Smooth muscle cell (in vitro differentiated cells): ENCODE measurements at regions not wholly inside any gene's neighbourhood (a gene's known extent, or its start where the extent isn't known, plus 50 kb on each side); places are given as distances from the start of the nearest gene placed in this dataset.

ENCODE experiments used
- DNase-seq: peaks from one replicate; lab custom pipeline; 2025; ENCODE audit not compliant: unreplicated experiment; lab: John Stamatoyannopoulos, UW
- H2AFZ ChIP-seq: fragments of 200-600 bp; sonication (generic); 2 replicates; pipeline ENCODE4 v1.6.0; 2016; ENCODE audit warnings: antibody characterized with exemption, low read depth, mild to moderate bottlenecking
- H3F3A ChIP-seq: fragments of 200-600 bp; sonication (generic); 2 replicates; pipeline ENCODE4 v1.6.0; 2017; ENCODE audit warnings: antibody characterized with exemption, low read depth
- H3K27ac ChIP-seq: fragments of 200-600 bp; sonication (generic); 2 replicates; pipeline ENCODE4 v1.5.1; 2016; ENCODE audit warnings: low read depth, mild to moderate bottlenecking
- H3K27me3 ChIP-seq: fragments of 200-600 bp; sonication (generic); 2 replicates; pipeline ENCODE4 v1.6.1; 2016; ENCODE audit warnings: low read depth, mild to moderate bottlenecking
- H3K36me3 ChIP-seq: fragments of 200-600 bp; sonication (generic); 2 replicates; pipeline ENCODE4 v1.5.1; 2016; ENCODE audit warnings: low read depth
- H3K4me1 ChIP-seq: fragments of 200-600 bp; sonication (generic); 2 replicates; pipeline ENCODE4 v1.5.1; 2016; ENCODE audit warnings: low read depth
- H3K4me2 ChIP-seq: fragments of 200-600 bp; sonication (generic); 2 replicates; pipeline ENCODE4 v1.6.0; 2016; ENCODE audit warnings: mild to moderate bottlenecking
- H3K4me3 ChIP-seq: fragments of 200-600 bp; sonication (generic); 2 replicates; pipeline ENCODE4 v1.5.1; 2016; ENCODE audit warnings: mild to moderate bottlenecking
- H3K79me2 ChIP-seq: fragments of 200-600 bp; sonication (generic); 2 replicates; pipeline ENCODE4 v1.6.0; 2016; ENCODE audit warnings: low read depth, mild to moderate bottlenecking
- H3K9ac ChIP-seq: fragments of 200-600 bp; sonication (generic); 2 replicates; pipeline ENCODE4 v1.6.0; 2016; ENCODE audit warnings: low read depth
- H3K9me3 ChIP-seq: fragments of 200-600 bp; sonication (generic); replicated peaks from 2 replicates; pipeline ENCODE4 v1.5.1; 2016; ENCODE audit warnings: low read depth
- H4K20me1 ChIP-seq: fragments of 200-600 bp; sonication (generic); 2 replicates; pipeline ENCODE4 v1.6.0; 2016; ENCODE audit warnings: low read depth
- WGBS: methylation state at CpG from one replicate; pipeline ENCODE4 v1.1.7; 2016; ENCODE audit warnings: low lambda C conversion rate; 5-methylcytosine and 5-hydroxymethylcytosine counted together
- TF ChIP-seq, protein P1 (sequence below): fragments of 200-600 bp; sonication (generic); IDR thresholded peaks from 2 replicates; pipeline ENCODE4 v1.5.1; 2017; ENCODE audit warnings: borderline replicate concordance, mild to moderate bottlenecking, antibody characterized with exemption; ENCODE audit not compliant: insufficient read depth, poor library complexity, severe bottlenecking

DNA sequence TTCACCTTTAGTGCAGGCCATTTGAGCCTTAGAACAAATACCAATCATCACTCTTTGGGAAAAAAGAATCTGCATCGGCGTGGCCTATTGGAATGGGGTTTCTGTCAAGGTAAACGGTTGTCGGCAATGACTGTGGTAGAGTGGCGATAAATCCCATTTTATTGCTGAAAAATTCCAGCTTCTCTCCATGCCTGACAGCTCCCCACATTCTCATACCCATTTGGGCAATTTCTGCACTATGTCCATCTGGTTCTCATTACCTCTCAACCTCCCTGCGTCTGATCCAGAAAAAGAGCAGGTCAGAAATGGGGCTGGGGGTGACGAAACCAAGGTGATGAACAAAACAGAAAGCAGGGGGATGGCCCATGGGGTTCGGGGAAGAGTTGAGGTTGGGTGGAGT, 254.0 kb downstream of the MEIS1 start:
- Histone ChIP-seq H3K9me3 (no peaks in the 10 kb centered on the region), H3K9ac (no peak overlapping the region), H3K27ac (no peak overlapping the region), H4K20me1 (no peaks in the 10 kb centered on the region), H2AFZ (no peak overlapping the region), H3K27me3 (no peaks in the 10 kb centered on the region), H3K79me2 (no peaks in the 10 kb centered on the region), H3F3A (no peaks in the 10 kb centered on the region), H3K4me1 (peaks cover 6% of the 10 kb centered on the region), H3K36me3 (no peaks in the 10 kb centered on the region), H3K4me3 (no peak overlapping the region), H3K4me2 (no peak overlapping the region)
- WGBS = 92% methylated on average over 8 of the region's 8 CpGs
- no peak for DNase-seq
- TF ChIP-seq, protein P1, sequence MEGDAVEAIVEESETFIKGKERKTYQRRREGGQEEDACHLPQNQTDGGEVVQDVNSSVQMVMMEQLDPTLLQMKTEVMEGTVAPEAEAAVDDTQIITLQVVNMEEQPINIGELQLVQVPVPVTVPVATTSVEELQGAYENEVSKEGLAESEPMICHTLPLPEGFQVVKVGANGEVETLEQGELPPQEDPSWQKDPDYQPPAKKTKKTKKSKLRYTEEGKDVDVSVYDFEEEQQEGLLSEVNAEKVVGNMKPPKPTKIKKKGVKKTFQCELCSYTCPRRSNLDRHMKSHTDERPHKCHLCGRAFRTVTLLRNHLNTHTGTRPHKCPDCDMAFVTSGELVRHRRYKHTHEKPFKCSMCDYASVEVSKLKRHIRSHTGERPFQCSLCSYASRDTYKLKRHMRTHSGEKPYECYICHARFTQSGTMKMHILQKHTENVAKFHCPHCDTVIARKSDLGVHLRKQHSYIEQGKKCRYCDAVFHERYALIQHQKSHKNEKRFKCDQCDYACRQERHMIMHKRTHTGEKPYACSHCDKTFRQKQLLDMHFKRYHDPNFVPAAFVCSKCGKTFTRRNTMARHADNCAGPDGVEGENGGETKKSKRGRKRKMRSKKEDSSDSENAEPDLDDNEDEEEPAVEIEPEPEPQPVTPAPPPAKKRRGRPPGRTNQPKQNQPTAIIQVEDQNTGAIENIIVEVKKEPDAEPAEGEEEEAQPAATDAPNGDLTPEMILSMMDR = no peak

DNA sequence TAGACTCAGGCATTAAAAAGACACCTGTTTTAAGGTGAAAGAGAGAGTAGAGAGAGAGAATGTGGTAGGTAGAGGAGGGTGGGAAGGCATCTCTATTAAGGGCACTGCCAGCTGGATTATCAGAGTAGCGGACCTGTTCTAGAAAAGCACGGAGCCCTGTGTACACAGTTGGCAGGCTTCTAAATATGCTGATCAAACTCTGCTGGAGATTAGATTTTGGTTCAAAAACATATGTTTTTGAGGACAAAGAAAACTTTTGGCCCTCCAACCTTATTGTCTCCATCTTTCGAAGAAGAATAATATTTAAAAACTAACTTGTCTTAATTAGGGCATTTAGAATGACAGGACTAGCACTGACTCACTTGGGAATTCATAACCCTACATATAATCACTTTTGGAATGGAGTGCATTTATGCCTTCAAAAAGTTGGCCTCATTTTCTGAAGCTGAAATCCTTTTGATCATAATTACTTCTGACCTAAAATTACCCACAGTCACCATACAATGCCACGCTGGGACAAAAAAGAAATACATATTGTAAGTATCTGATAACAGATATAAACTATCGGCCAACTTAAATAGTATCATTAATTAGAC, 254.6 kb downstream of the MEIS1 start:
- 89% methylated on average over 5 of the region's 5 CpGs for WGBS
- Histone ChIP-seq H3K4me2 (no peak overlapping the region), H3K36me3 (no peaks in the 10 kb centered on the region)

DNA sequence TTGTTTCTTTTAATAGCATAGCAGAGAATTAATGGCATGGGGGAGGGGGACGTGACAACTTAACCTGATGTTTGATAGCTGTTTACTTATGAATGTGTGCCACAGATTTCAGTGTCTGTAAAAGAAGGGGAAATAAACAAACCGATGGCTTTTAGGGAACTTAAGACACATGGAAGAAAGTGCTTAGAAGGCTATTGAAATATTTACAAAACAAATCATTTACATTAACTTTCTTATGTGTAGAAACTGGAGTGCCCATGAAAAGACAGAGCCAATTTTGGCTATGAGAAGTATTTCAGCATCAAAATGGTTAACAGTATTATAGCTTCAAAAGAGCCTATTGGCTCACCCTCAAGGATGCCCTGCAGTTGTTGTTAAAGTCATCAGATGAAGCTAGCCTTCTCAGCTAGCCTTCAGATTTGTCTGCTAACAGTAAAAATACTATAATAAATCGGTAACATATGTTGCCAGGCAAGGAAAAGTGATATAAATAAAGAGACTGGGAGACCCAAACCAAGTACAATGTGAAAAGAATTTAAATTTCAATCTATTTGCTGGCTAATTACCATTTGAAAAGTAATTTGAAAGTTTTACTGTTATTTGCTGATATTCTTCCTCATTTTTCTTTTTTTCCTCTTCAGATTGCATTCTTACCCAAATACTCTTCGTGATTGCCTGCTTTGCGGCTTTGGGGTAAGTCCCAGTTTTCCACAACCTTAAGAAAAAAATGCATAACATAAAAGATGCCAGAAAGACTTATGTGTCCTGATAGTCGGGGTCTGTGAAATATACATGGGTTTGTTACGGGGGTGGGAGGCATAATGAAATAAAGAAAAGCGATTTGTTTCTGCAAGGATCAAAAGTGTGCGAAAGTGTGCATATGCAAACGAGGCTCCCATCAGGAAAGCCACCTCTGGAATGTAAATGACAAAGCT, 256.4 kb downstream of the MEIS1 start:
- 27% methylated on average over 10 of the region's 10 CpGs for WGBS
- no peaks in the 10 kb centered on the region for H3K27me3 ChIP-seq
- no peaks in the 10 kb centered on the region for H3K79me2 ChIP-seq
- H3K4me2 ChIP-seq = peak overlapping the region; percentile 76
- peak overlapping the region; percentile 8 for H3K27ac ChIP-seq
- H2AFZ ChIP-seq = peak overlapping the region; percentile 51
- no peaks in the 10 kb centered on the region for H3K9me3 ChIP-seq
- H3K4me3 ChIP-seq = peak overlapping the region; percentile 34
- TF ChIP-seq, protein P1 = no peak
- H4K20me1 ChIP-seq = no peaks in the 10 kb centered on the region
- H3K36me3 ChIP-seq = no peaks in the 10 kb centered on the region
- H3F3A ChIP-seq = no peaks in the 10 kb centered on the region
- H3K9ac ChIP-seq = no peak overlapping the region
- DNase-seq = no peak
- H3K4me1 ChIP-seq = peaks cover 6% of the 10 kb centered on the region

More for the DNA sequence above, 254.6 kb downstream of the MEIS1 start:
- Histone ChIP-seq H3K79me2 (no peaks in the 10 kb centered on the region), H3K9me3 (no peaks in the 10 kb centered on the region), H3K27ac (no peak overlapping the region), H3K9ac (no peak overlapping the region), H3K4me1 (peaks cover 6% of the 10 kb centered on the region), H3K27me3 (no peaks in the 10 kb centered on the region), H3K4me3 (no peak overlapping the region), H3F3A (no peaks in the 10 kb centered on the region), H2AFZ (no peak overlapping the region), H4K20me1 (no peaks in the 10 kb centered on the region)
- TF ChIP-seq, protein P1 = no peak
- DNase-seq = no peak
